H9 (cell line): ENCODE measurements at regions not wholly inside any gene's neighbourhood (a gene's known extent, or its start where the extent isn't known, plus 50 kb on each side); places are given as distances from the start of the nearest gene placed in this dataset.

ENCODE experiments used
- DNase-seq: peaks from one replicate; pipeline ENCODE4 v3.0.0-alpha.2; 2017
- H2AFZ ChIP-seq: one replicate; pipeline ENCODE4 v1.6.1; 2013; ENCODE audit warnings: mild to moderate bottlenecking, low read length, control low read depth, moderate library complexity
- H2AK5ac ChIP-seq: 2 replicates; pipeline ENCODE4 v1.6.1; 2013; ENCODE audit warnings: low read length, control low read depth, mixed read lengths; ENCODE audit not compliant: insufficient read length
- H2BK120ac ChIP-seq: one replicate; pipeline ENCODE4 v1.6.1; 2013; ENCODE audit warnings: low read depth, mild to moderate bottlenecking, low read length, control low read depth, inconsistent platforms; ENCODE audit not compliant: poor library complexity, severe bottlenecking
- H2BK12ac ChIP-seq: 2 replicates; pipeline ENCODE4 v1.6.1; 2013; ENCODE audit warnings: low read length, control low read depth, mixed read lengths, low read depth; ENCODE audit not compliant: insufficient read length
- H2BK15ac ChIP-seq: 2 replicates; pipeline ENCODE4 v1.6.1; 2013; ENCODE audit warnings: low read depth, low read length, control low read depth
- H2BK20ac ChIP-seq: one replicate; pipeline ENCODE4 v1.6.1; 2013; ENCODE audit warnings: low read depth, mild to moderate bottlenecking, low read length, control low read depth, inconsistent platforms; ENCODE audit not compliant: poor library complexity, severe bottlenecking
- H2BK5ac ChIP-seq: 2 replicates; pipeline ENCODE4 v1.6.1; 2013; ENCODE audit warnings: low read length, control low read depth, mixed read lengths; ENCODE audit not compliant: insufficient read length
- H3K14ac ChIP-seq: 2 replicates; pipeline ENCODE4 v1.6.1; 2013; ENCODE audit warnings: low read length, control low read depth; ENCODE audit not compliant: insufficient read depth
- H3K18ac ChIP-seq: 2 replicates; pipeline ENCODE4 v1.6.1; 2013; ENCODE audit warnings: low read depth, mild to moderate bottlenecking, mixed read lengths, low read length, control low read depth; ENCODE audit not compliant: insufficient read length
- H3K23ac ChIP-seq: 2 replicates; pipeline ENCODE4 v1.6.1; 2013; ENCODE audit warnings: low read length, control low read depth, mixed read lengths, low read depth; ENCODE audit not compliant: insufficient read length
- H3K23me2 ChIP-seq: 2 replicates; pipeline ENCODE4 v1.6.1; 2013; ENCODE audit warnings: low read depth, mild to moderate bottlenecking, mixed read lengths, low read length, control low read depth; ENCODE audit not compliant: insufficient read length, poor library complexity, severe bottlenecking
- H3K27ac ChIP-seq: 2 replicates; pipeline ENCODE4 v1.5.1; 2013; ENCODE audit warnings: low read length, control low read depth, mixed read lengths, low read depth; ENCODE audit not compliant: insufficient read length
- H3K27me3 ChIP-seq: 2 replicates; pipeline ENCODE4 v1.6.1; 2013; ENCODE audit warnings: low read length, control low read depth, inconsistent platforms; ENCODE audit not compliant: insufficient read depth
- H3K4ac ChIP-seq: 2 replicates; pipeline ENCODE4 v1.6.1; 2013; ENCODE audit warnings: low read depth, mild to moderate bottlenecking, control low read depth, inconsistent platforms, low read length, moderate library complexity
- H3K4me1 ChIP-seq: 2 replicates; pipeline ENCODE4 v1.6.1; 2013; ENCODE audit warnings: low read length, control low read depth, inconsistent platforms; ENCODE audit not compliant: insufficient read depth
- H3K4me2 ChIP-seq: 2 replicates; pipeline ENCODE4 v1.6.1; 2013; ENCODE audit warnings: low read length, control low read depth, mixed read lengths; ENCODE audit not compliant: insufficient read length, insufficient read depth
- H3K56ac ChIP-seq: 2 replicates; pipeline ENCODE4 v1.6.1; 2013; ENCODE audit warnings: low read depth, mild to moderate bottlenecking, mixed read lengths, low read length, control low read depth; ENCODE audit not compliant: insufficient read length
- H3K79me1 ChIP-seq: 2 replicates; pipeline ENCODE4 v1.6.1; 2013; ENCODE audit warnings: low read depth, mild to moderate bottlenecking, moderate library complexity, low read length, control low read depth, inconsistent platforms; ENCODE audit not compliant: insufficient read depth, poor library complexity, severe bottlenecking
- H3K79me2 ChIP-seq: 2 replicates; pipeline ENCODE4 v1.6.1; 2013; ENCODE audit warnings: low read length, control low read depth, inconsistent platforms; ENCODE audit not compliant: insufficient read depth
- H3K9ac ChIP-seq: 2 replicates; pipeline ENCODE4 v1.6.1; 2013; ENCODE audit warnings: low read length, control low read depth, mixed read lengths; ENCODE audit not compliant: insufficient read length; ENCODE audit errors: extremely low read depth
- H3K9me3 ChIP-seq: one replicate; pipeline ENCODE4 v1.6.1; 2013; ENCODE audit warnings: low read depth, low read length, inconsistent platforms; ENCODE audit not compliant: control insufficient read depth
- H3T11ph ChIP-seq: one replicate; pipeline ENCODE4 v1.6.1; 2013; ENCODE audit warnings: mild to moderate bottlenecking, low read length, control low read depth, inconsistent platforms
- H4K20me1 ChIP-seq: one replicate; pipeline ENCODE4 v1.6.1; 2013; ENCODE audit not compliant: control insufficient read depth, insufficient read length, insufficient read depth
- H4K5ac ChIP-seq: 2 replicates; pipeline ENCODE4 v1.6.1; 2013; ENCODE audit warnings: low read depth, mild to moderate bottlenecking, mixed read lengths, low read length, control low read depth; ENCODE audit not compliant: insufficient read length
- H4K8ac ChIP-seq: replicated peaks from 2 replicates; pipeline ENCODE4 v1.6.1; 2013; ENCODE audit warnings: low read length, control low read depth, mixed read lengths, low read depth; ENCODE audit not compliant: insufficient read length
- H4K91ac ChIP-seq: 2 replicates; pipeline ENCODE4 v1.6.1; 2013; ENCODE audit warnings: low read depth, mild to moderate bottlenecking, moderate library complexity, mixed read lengths, low read length, control low read depth; ENCODE audit not compliant: insufficient read length
- H3K27ac Mint-ChIP-seq, 3 experiments: 2 replicates in 2 of 3; 3 replicates in 1 of 3; pipeline ENCODE4 v1.8.0; 2020 to 2021; ENCODE audit warnings: mixed read lengths in 3 of 3, mild to moderate bottlenecking in 1 of 3, moderate library complexity in 1 of 3
- H3K27me3 Mint-ChIP-seq: 2 replicates; pipeline ENCODE4 v1.8.0; 2021; ENCODE audit warnings: low read depth, mild to moderate bottlenecking, moderate library complexity, mixed read lengths
- H3K36me3 Mint-ChIP-seq, 3 experiments: 2 replicates in 2 of 3; 3 replicates in 1 of 3; pipeline ENCODE4 v1.8.0; 2020 to 2021; ENCODE audit warnings: low read depth in 3 of 3, mixed read lengths in 3 of 3; ENCODE audit not compliant: insufficient read depth in 1 of 3
- H3K4me1 Mint-ChIP-seq, 2 experiments: 2 replicates each; pipeline ENCODE4 v1.8.0; 2020; ENCODE audit warnings: mixed read lengths in 2 of 2
- H3K4me3 Mint-ChIP-seq, 2 experiments: 2 replicates in 1 of 2; 3 replicates in 1 of 2; pipeline ENCODE4 v1.8.0; 2020 to 2021; ENCODE audit warnings: mild to moderate bottlenecking in 2 of 2, mixed read lengths in 2 of 2, moderate library complexity in 1 of 2
- H3K9me3 Mint-ChIP-seq, 2 experiments: 2 replicates in 1 of 2; 3 replicates in 1 of 2; pipeline ENCODE4 v1.8.0; 2020; ENCODE audit warnings: mild to moderate bottlenecking in 2 of 2, mixed read lengths in 2 of 2, moderate library complexity in 1 of 2
- WGBS: extraction: QIAGEN DNeasy Blood & Tissue Kit; methylation state at CpG from one replicate; pipeline ENCODE4 v1.1.7; 2013; ENCODE audit warnings: missing lambda C conversion rate, low lambda C conversion rate, mixed read lengths; ENCODE audit not compliant: insufficient read length; ENCODE audit errors: extremely low coverage; 5-methylcytosine and 5-hydroxymethylcytosine counted together
- TF ChIP-seq, protein P1 (sequence below): fragments of 200-600 bp; sonication (generic); conservative IDR thresholded peaks from 3 replicates; pipeline ENCODE4 v1.8.0; 2021; ENCODE audit warnings: antibody characterized with exemption, mild to moderate bottlenecking

DNA sequence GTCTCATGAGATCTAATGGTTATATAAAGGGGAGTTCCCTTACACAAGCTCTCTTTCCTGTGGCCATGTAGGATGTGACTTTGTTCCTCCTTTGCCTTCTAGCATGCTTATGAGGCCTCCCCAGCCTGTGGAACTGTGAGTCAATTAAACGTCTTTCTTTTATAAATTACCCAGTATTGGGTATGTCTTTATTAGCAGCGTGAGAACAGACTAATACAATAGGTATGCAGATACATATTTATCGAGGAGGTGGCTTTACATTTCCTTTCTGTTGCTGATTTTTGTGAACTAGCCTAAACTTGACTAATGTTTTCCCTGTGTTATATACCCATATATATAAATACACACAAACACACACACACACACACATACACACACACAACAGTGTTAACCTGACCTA, 80.2 kb downstream of the VCX2 start:
- Histone ChIP-seq H2BK120ac (no peak overlapping the region), H3K4me1 (peaks cover 8% of the 10 kb centered on the region; the same call in 1 of the 2 replicates), H4K91ac (no peak overlapping the region), H3K23me2 (no peaks in the 10 kb centered on the region), H4K20me1 (no peaks in the 10 kb centered on the region), H3K79me1 (no peaks in the 10 kb centered on the region), H3K79me2 (no peaks in the 10 kb centered on the region), H3K9ac (no peak overlapping the region), H3K18ac (no peak overlapping the region), H3K9me3 (no peaks in the 10 kb centered on the region), H2BK20ac (no peak overlapping the region), H4K5ac (no peak overlapping the region), H2AK5ac (no peak overlapping the region), H3K27ac (no peak overlapping the region), H3K4ac (no peak overlapping the region), H3K27me3 (no peaks in the 10 kb centered on the region), H3T11ph (no peak overlapping the region), H3K23ac (no peak overlapping the region), H2BK15ac (no peak overlapping the region), H2AFZ (no peak overlapping the region), H4K8ac (no peak overlapping the region), H2BK5ac (no peak overlapping the region), H2BK12ac (no peak overlapping the region), H3K56ac (no peak overlapping the region), H3K14ac (no peak overlapping the region), H3K4me2 (no peak overlapping the region)
- no CpG with 5 or more reads among the region's 3 CpGs for WGBS
- H3K9me3 Mint-ChIP-seq = no peaks in the 10 kb centered on the region
- H3K27ac Mint-ChIP-seq = 0 out of 7 replicates have a peak overlapping the region, but pooled peaks of 1 of the 3 experiments have one; percentile 65
- no peaks in the 10 kb centered on the region for H3K27me3 Mint-ChIP-seq
- no peak for DNase-seq
- H3K36me3 Mint-ChIP-seq = no peaks in the 10 kb centered on the region
- H3K4me3 Mint-ChIP-seq = no peak overlapping the region
- peaks cover 16 to 26% of the 10 kb centered on the region in 2 experiments for H3K4me1 Mint-ChIP-seq
- TF ChIP-seq, protein P1, sequence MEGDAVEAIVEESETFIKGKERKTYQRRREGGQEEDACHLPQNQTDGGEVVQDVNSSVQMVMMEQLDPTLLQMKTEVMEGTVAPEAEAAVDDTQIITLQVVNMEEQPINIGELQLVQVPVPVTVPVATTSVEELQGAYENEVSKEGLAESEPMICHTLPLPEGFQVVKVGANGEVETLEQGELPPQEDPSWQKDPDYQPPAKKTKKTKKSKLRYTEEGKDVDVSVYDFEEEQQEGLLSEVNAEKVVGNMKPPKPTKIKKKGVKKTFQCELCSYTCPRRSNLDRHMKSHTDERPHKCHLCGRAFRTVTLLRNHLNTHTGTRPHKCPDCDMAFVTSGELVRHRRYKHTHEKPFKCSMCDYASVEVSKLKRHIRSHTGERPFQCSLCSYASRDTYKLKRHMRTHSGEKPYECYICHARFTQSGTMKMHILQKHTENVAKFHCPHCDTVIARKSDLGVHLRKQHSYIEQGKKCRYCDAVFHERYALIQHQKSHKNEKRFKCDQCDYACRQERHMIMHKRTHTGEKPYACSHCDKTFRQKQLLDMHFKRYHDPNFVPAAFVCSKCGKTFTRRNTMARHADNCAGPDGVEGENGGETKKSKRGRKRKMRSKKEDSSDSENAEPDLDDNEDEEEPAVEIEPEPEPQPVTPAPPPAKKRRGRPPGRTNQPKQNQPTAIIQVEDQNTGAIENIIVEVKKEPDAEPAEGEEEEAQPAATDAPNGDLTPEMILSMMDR = no peak
